Neural cell (in vitro differentiated cells): ENCODE measurements at regions not wholly inside any gene's neighbourhood (a gene's known extent, or its start where the extent isn't known, plus 50 kb on each side); places are given as distances from the start of the nearest gene placed in this dataset.

ENCODE experiments used
- H2AFZ ChIP-seq: fragments of 200-600, 300-800 bp; sonication (generic), shearing (Covaris generic); 2 replicates; pipeline ENCODE4 v1.6.0; 2014; ENCODE audit warnings: low read depth, mild to moderate bottlenecking, antibody characterized with exemption, low read length, moderate library complexity
- H3F3A ChIP-seq: fragments of 200-600 bp; shearing (Covaris generic); 2 replicates; pipeline ENCODE4 v1.6.1; 2016; ENCODE audit warnings: mild to moderate bottlenecking, moderate library complexity, mixed read lengths, antibody characterized with exemption, low read length; ENCODE audit not compliant: insufficient read depth, poor library complexity, severe bottlenecking
- H3K27ac ChIP-seq: fragments of 200-600, 300-800 bp; sonication (generic), shearing (Covaris generic); 2 replicates; pipeline ENCODE4 v1.5.1; 2014; ENCODE audit warnings: mild to moderate bottlenecking, low read length, moderate library complexity
- H3K27me3 ChIP-seq: fragments of 300-800, 200-600 bp; sonication (generic), shearing (Covaris generic); 2 replicates; pipeline ENCODE4 v1.6.0; 2014; ENCODE audit warnings: mild to moderate bottlenecking, low read depth, low read length, moderate library complexity; ENCODE audit not compliant: insufficient read depth
- H3K36me3 ChIP-seq: fragments of 300-800, 200-600 bp; sonication (generic), shearing (Covaris generic); 2 replicates; pipeline ENCODE4 v1.5.1; 2014; ENCODE audit warnings: mild to moderate bottlenecking, antibody characterized with exemption, low read length, moderate library complexity; ENCODE audit not compliant: insufficient read depth
- H3K4me2 ChIP-seq: fragments of 300-800, 200-600 bp; sonication (generic), shearing (Covaris generic); 2 replicates; pipeline ENCODE4 v1.6.0; 2014; ENCODE audit warnings: mild to moderate bottlenecking, low read length
- H3K4me3 ChIP-seq: fragments of 300-800, 200-600 bp; sonication (generic), shearing (Covaris generic); 2 replicates; pipeline ENCODE4 v1.5.1; 2014; ENCODE audit warnings: mild to moderate bottlenecking, low read length, moderate library complexity
- H3K79me2 ChIP-seq: fragments of 200-600 bp; shearing (Covaris generic); replicated peaks from 2 replicates; pipeline ENCODE4 v1.6.0; 2014; ENCODE audit warnings: mild to moderate bottlenecking, low read length, moderate library complexity; ENCODE audit not compliant: insufficient read depth
- H3K9ac ChIP-seq: fragments of 300-800, 200-600 bp; sonication (generic), shearing (Covaris generic); 2 replicates; pipeline ENCODE4 v1.6.1; 2016; ENCODE audit warnings: mild to moderate bottlenecking, low read length, mixed read lengths
- H3K9me2 ChIP-seq: fragments of 200-600 bp; shearing (Covaris generic); 2 replicates; pipeline ENCODE4 v1.6.1; 2016; ENCODE audit warnings: mild to moderate bottlenecking, low read length, mixed read lengths; ENCODE audit not compliant: insufficient read depth
- H3K9me3 ChIP-seq: fragments of 200-600, 300-800 bp; sonication (generic), shearing (Covaris generic); 2 replicates; pipeline ENCODE4 v1.6.1; 2016; ENCODE audit warnings: mild to moderate bottlenecking, mixed run types, low read length, moderate library complexity, mixed read lengths
- H4K20me1 ChIP-seq: fragments of 200-600 bp; shearing (Covaris generic); 2 replicates; pipeline ENCODE4 v1.6.1; 2016; ENCODE audit warnings: mild to moderate bottlenecking, mixed run types; ENCODE audit not compliant: insufficient read depth
- CTCF ChIP-seq: fragments of 450-650 bp; IDR thresholded peaks from 2 replicates; pipeline ENCODE4 v1.5.1; 2014; ENCODE audit warnings: antibody characterized with exemption, mild to moderate bottlenecking, moderate library complexity; ENCODE audit not compliant: poor library complexity, severe bottlenecking
- EP300 ChIP-seq: fragments of 450-650 bp; conservative IDR thresholded peaks from 2 replicates; pipeline ENCODE4 v1.6.1; 2014; ENCODE audit warnings: antibody characterized with exemption, mild to moderate bottlenecking, moderate library complexity; ENCODE audit not compliant: poor library complexity, severe bottlenecking
- EZH2 ChIP-seq: fragments of 200-600, 300-800 bp; shearing (Covaris generic), sonication (generic); IDR thresholded peaks from 2 replicates; pipeline ENCODE4 v1.6.1; 2014; ENCODE audit warnings: antibody characterized with exemption, low read length, borderline replicate concordance, mild to moderate bottlenecking; ENCODE audit not compliant: insufficient read depth, poor library complexity, severe bottlenecking
- MXI1 ChIP-seq: fragments of 450-650 bp; conservative IDR thresholded peaks from 2 replicates; pipeline ENCODE4 v1.6.1; 2014; ENCODE audit warnings: antibody characterized with exemption, mild to moderate bottlenecking; ENCODE audit not compliant: poor library complexity, severe bottlenecking
- SMC3 ChIP-seq: fragments of 450-650 bp; conservative IDR thresholded peaks from 2 replicates; pipeline ENCODE4 v1.6.1; 2014; ENCODE audit warnings: antibody characterized with exemption, mild to moderate bottlenecking, moderate library complexity; ENCODE audit not compliant: poor library complexity
- TAF1 ChIP-seq: IDR thresholded peaks from 2 replicates; pipeline ENCODE4 v1.6.1; 2012; ENCODE audit warnings: low read depth
- TF ChIP-seq, protein P1 (sequence below): IDR thresholded peaks from 2 replicates; pipeline ENCODE4 v1.6.1; 2012; ENCODE audit warnings: borderline replicate concordance

DNA sequence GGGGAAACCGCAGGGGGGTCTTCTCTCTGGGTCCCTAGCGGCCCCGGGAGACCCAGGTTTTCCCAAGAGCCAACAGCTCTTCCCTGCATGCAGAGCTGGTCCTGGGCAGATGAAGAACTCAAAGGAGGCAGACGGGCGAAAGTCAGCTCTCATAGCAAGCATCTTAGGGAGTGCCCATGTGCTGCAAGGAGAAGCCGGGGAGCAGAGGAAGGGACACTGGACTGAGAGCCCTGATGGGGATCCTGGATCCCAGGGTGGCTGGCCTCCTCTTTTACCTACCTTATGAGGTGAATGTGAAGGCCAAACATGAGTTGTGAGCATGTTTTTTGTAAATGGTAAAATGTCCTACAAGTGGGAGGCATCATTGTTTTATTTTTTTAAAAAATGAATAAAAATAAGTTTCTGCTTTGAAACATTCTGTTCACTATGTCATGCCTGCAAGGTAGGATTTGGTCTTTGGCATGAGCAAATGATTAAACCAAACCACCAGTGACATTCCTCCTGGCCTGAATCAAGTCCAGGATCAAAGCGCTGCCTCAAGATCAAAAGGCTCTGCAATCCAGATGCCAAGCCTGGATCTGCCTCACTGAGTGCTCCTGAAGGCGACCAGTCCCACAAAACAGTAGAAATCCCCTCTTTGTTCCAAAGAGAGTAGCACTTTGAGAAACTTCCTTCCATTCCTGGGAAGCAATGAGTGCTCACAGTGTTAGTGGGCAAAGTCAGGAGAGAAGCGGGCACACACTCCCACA, 92.2 kb upstream of the SERP2 start:
- Histone ChIP-seq H2AFZ (no peak overlapping the region), H3F3A (no peaks in the 10 kb centered on the region)
- no peak for TF ChIP-seq EP300
- no peak for TF ChIP-seq TAF1
- no peak for TF ChIP-seq CTCF
- TF ChIP-seq MXI1: no peak

GRCh38 chr13:44283600-44283999, 90.0 kb upstream of the SERP2 start:
- Histone ChIP-seq H3K36me3 (no peaks in the 10 kb centered on the region), H3F3A (no peaks in the 10 kb centered on the region), H3K9me2 (no peaks in the 10 kb centered on the region), H3K79me2 (no peaks in the 10 kb centered on the region), H3K4me3 (no peak overlapping the region), H3K9ac (no peak overlapping the region), H2AFZ (no peak overlapping the region), H3K27me3 (no peaks in the 10 kb centered on the region), H3K4me2 (no peak overlapping the region), H3K9me3 (no peaks in the 10 kb centered on the region), H4K20me1 (no peaks in the 10 kb centered on the region), H3K27ac (no peak overlapping the region)
- TF ChIP-seq SMC3 (no peak), EZH2 (no peak), CTCF (no peak)
- TF ChIP-seq, protein P1, sequence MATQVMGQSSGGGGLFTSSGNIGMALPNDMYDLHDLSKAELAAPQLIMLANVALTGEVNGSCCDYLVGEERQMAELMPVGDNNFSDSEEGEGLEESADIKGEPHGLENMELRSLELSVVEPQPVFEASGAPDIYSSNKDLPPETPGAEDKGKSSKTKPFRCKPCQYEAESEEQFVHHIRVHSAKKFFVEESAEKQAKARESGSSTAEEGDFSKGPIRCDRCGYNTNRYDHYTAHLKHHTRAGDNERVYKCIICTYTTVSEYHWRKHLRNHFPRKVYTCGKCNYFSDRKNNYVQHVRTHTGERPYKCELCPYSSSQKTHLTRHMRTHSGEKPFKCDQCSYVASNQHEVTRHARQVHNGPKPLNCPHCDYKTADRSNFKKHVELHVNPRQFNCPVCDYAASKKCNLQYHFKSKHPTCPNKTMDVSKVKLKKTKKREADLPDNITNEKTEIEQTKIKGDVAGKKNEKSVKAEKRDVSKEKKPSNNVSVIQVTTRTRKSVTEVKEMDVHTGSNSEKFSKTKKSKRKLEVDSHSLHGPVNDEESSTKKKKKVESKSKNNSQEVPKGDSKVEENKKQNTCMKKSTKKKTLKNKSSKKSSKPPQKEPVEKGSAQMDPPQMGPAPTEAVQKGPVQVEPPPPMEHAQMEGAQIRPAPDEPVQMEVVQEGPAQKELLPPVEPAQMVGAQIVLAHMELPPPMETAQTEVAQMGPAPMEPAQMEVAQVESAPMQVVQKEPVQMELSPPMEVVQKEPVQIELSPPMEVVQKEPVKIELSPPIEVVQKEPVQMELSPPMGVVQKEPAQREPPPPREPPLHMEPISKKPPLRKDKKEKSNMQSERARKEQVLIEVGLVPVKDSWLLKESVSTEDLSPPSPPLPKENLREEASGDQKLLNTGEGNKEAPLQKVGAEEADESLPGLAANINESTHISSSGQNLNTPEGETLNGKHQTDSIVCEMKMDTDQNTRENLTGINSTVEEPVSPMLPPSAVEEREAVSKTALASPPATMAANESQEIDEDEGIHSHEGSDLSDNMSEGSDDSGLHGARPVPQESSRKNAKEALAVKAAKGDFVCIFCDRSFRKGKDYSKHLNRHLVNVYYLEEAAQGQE: no peak

More for the DNA sequence above, 92.2 kb upstream of the SERP2 start:
- Histone ChIP-seq H3K9ac (no peak overlapping the region), H3K9me3 (no peaks in the 10 kb centered on the region), H4K20me1 (no peaks in the 10 kb centered on the region), H3K27ac (no peak overlapping the region), H3K79me2 (no peaks in the 10 kb centered on the region), H3K27me3 (no peaks in the 10 kb centered on the region), H3K4me2 (no peak overlapping the region), H3K36me3 (no peaks in the 10 kb centered on the region), H3K9me2 (no peaks in the 10 kb centered on the region), H3K4me3 (no peak overlapping the region)
